ENCODE measurements at regions not wholly inside any gene's neighbourhood (a gene's known extent, or its start where the extent isn't known, plus 50 kb on each side); places are given as distances from the start of the nearest gene placed in this dataset.

- DNase-seq (ENCODE audit: low spot score in 2 of 2, unreplicated experiment in 2 of 2), result no peak
- Mint-ChIP-seq H3K27me3 (ENCODE audit: low read depth) (no peaks in the 10 kb centered on the region), H3K36me3 (peaks cover 9% of the 10 kb centered on the region), H3K4me1 (peaks cover 43% of the 10 kb centered on the region), H3K4me3 (no peak overlapping the region), H3K9me3 (peaks cover 19% of the 10 kb centered on the region), H3K27ac (no peak overlapping the region)
- TF ChIP-seq, protein P1, sequence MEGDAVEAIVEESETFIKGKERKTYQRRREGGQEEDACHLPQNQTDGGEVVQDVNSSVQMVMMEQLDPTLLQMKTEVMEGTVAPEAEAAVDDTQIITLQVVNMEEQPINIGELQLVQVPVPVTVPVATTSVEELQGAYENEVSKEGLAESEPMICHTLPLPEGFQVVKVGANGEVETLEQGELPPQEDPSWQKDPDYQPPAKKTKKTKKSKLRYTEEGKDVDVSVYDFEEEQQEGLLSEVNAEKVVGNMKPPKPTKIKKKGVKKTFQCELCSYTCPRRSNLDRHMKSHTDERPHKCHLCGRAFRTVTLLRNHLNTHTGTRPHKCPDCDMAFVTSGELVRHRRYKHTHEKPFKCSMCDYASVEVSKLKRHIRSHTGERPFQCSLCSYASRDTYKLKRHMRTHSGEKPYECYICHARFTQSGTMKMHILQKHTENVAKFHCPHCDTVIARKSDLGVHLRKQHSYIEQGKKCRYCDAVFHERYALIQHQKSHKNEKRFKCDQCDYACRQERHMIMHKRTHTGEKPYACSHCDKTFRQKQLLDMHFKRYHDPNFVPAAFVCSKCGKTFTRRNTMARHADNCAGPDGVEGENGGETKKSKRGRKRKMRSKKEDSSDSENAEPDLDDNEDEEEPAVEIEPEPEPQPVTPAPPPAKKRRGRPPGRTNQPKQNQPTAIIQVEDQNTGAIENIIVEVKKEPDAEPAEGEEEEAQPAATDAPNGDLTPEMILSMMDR (IDR thresholded peaks at IDR 0.05; ENCODE audit: unreplicated experiment), result no peak
Measured at GRCh38 chr12:28107679-28108078, 82.6 kb upstream of the CCDC91 start.

DNA sequence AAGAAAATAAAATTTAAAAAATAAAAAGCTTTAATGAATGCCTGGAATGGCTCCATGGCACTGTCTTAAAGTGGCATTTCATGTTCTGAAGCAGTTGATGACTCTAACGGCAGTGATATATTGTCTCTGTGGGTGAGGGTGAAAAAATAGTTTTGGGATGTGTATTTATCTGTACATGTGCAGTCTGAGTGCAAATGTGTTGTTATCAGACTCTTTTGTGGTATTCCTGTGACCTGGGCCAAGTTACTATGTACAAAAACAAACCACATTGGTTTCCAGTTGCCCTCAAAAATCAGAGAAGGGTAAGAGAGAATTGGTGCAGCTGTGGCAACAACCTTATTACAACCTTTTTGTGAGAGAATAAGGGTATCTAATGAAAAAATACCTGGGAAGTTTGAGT is 81.7 kb upstream of the CCDC91 start:
- H3K36me3 Mint-ChIP-seq, result peaks cover 9% of the 10 kb centered on the region
- H3K27ac Mint-ChIP-seq, result no peak overlapping the region
- H3K9me3 Mint-ChIP-seq, result peaks cover 19% of the 10 kb centered on the region
- no peak overlapping the region for H3K4me3 Mint-ChIP-seq
- H3K27me3 Mint-ChIP-seq (ENCODE audit: low read depth), result no peaks in the 10 kb centered on the region
- DNase-seq (ENCODE audit: low spot score in 2 of 2, unreplicated experiment in 2 of 2), result no peak
- H3K4me1 Mint-ChIP-seq, result peaks cover 35% of the 10 kb centered on the region
- TF ChIP-seq, protein P1 (IDR thresholded peaks at IDR 0.05; ENCODE audit: unreplicated experiment), result no peak

DNA sequence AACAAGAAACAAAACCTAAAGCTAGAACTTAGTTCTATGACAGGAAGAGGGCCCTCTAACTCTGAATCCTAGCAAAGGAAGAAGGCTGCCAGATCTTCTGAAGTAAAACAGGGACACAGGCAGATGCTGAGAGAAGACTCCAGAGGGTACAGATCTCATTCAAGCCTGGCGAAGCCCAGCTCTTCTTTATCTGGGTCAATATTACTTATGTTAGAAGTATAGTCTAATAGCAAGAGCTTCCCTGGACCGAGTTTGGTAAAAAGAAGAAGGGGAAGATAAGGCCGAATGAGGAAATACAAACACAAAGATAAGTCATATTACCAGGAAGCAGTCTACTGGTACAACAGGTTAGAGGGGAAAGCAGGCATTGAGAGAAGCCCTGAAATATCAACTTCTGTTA is 79.9 kb upstream of the CCDC91 start:
- H3K4me3 Mint-ChIP-seq, result no peak overlapping the region
- H3K4me1 Mint-ChIP-seq, result peaks cover 21% of the 10 kb centered on the region
- H3K27me3 Mint-ChIP-seq (ENCODE audit: low read depth), result no peaks in the 10 kb centered on the region
- no peak overlapping the region for H3K27ac Mint-ChIP-seq
- peaks cover 21% of the 10 kb centered on the region for H3K9me3 Mint-ChIP-seq
- peaks cover 9% of the 10 kb centered on the region for H3K36me3 Mint-ChIP-seq
- TF ChIP-seq, protein P1 (IDR thresholded peaks at IDR 0.05; ENCODE audit: unreplicated experiment), result no peak
- no peak for DNase-seq (ENCODE audit: low spot score in 2 of 2, unreplicated experiment in 2 of 2)

DNA sequence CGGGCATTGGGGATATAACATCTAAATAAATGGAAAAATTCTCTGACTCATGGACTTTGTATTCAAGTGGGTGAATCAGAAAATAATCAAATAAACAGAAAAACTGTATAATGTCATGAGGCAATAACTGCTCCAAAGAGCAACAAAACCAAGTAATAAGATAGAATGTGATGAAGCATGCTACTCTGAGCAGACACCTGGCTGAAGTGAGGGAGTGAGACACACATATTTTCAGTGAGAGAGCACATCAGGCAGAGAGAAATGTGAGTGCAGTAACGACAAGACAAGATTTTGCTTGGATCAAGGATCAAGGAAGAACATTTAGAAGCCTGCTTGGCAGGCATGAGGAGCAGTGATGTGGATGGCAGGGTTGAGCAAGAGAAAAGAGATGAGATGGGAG is 75.8 kb upstream of the CCDC91 start:
- Mint-ChIP-seq H3K4me1 (peaks cover 2% of the 10 kb centered on the region), H3K4me3 (no peak overlapping the region)

DNA sequence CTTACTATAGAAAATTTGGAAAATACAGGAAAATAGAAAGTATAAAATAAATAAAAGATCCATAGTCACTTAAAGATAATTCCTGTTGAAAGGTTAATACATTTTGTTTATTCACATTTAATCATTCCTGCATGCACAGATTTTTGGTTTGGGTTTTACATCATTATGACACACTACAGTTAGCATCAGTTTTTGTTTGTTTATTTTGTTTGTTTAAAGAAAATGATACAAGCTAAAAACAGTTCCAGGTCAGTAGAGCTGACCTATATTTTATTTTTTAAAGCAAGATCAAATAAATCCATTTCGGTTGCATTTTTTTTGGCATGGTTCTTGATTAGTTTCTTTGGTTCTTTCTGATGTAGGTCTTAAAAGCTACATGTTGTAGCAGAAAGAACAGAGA is 68.8 kb upstream of the CCDC91 start:
- H3K36me3 Mint-ChIP-seq, result no peaks in the 10 kb centered on the region
- no peak overlapping the region for H3K27ac Mint-ChIP-seq
- peaks cover 21% of the 10 kb centered on the region for H3K4me1 Mint-ChIP-seq
- H3K4me3 Mint-ChIP-seq, result no peak overlapping the region
- TF ChIP-seq, protein P1 (IDR thresholded peaks at IDR 0.05; ENCODE audit: unreplicated experiment), result no peak
- no peaks in the 10 kb centered on the region for H3K27me3 Mint-ChIP-seq (ENCODE audit: low read depth)
- peaks cover 9% of the 10 kb centered on the region for H3K9me3 Mint-ChIP-seq
- DNase-seq (ENCODE audit: low spot score in 2 of 2, unreplicated experiment in 2 of 2), result no peak

More for the DNA sequence above, 75.8 kb upstream of the CCDC91 start:
- DNase-seq (ENCODE audit: low spot score in 2 of 2, unreplicated experiment in 2 of 2), result no peak
- H3K27me3 Mint-ChIP-seq (ENCODE audit: low read depth), result no peaks in the 10 kb centered on the region
- peaks cover 27% of the 10 kb centered on the region for H3K9me3 Mint-ChIP-seq
- TF ChIP-seq, protein P1 (IDR thresholded peaks at IDR 0.05; ENCODE audit: unreplicated experiment), result no peak
- H3K36me3 Mint-ChIP-seq, result peaks cover 2% of the 10 kb centered on the region
- no peak overlapping the region for H3K27ac Mint-ChIP-seq

All from mesothelial cell of epicardium (in vitro differentiated cells).